HG03064 (cell line): ENCODE measurements at regions not wholly inside any gene's neighbourhood (a gene's known extent, or its start where the extent isn't known, plus 50 kb on each side); places are given as distances from the start of the nearest gene placed in this dataset.

Experiments used
- ATAC-seq: cut with Tn5 transposase; IDR thresholded peaks from one replicate; pipeline ENCODE4 v1.9.1; 2021; ENCODE audit warnings: low read depth; ENCODE audit not compliant: unreplicated experiment

DNA sequence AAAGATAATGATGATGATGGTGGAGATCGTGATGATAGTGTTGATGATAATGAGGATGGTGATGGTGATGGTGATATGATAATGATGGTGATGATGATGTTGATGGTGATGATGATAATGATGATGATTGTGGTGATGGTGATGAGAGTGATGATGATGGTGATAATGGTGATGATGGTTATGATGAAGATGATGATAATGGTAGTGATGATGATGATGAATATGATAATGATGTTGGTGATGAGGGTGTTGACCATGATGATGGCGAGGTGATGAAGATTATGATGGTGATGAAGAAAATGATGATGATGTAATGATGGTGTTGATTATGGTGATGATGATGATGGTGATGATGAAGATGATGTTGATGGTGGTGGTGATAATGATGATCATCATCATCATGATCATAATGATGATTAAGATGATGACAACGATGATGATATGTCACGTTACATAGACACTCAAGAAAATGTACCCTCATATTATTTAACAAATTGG lies 1106.4 kb downstream of the NLGN4X start:
- ATAC-seq, result no peak

DNA sequence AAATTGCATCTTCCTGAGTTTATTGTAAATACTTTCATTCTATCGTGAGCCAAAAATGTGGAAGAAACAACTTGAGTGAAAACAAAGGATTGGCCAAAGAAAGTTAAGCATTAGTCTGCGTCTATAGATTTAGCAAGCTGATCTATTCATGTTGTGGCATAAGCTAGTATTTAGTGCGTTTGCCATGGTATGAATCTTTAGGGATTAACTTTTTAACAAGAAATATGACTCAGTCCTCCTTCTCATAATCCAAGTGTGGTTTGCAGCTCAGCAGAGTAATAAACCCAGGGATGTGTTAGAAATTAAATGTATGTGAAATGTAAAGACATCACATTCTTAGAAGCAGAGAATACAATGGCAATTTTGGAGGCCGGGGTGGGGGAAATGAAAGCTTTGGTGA lies 1110.9 kb downstream of the NLGN4X start:
- ATAC-seq, result no peak

DNA sequence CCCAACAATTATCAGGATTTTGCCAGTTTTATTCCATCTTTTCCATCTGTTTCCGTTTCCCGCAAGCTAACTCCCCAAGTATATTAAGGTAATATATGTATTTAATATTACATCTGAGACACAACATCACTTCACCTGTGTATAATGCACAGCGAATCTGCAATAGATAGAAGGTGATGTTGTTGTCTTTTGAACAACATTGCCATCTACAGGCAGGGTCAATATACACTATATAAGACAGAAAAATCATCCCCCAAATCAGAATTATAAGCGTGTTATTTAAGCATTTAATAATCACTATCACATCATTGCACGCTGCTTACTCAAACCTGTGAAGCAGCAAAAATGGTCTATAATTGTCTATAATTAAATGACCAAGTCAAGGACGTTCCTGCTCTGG lies 1115.5 kb downstream of the NLGN4X start:
- ATAC-seq, result no peak

DNA sequence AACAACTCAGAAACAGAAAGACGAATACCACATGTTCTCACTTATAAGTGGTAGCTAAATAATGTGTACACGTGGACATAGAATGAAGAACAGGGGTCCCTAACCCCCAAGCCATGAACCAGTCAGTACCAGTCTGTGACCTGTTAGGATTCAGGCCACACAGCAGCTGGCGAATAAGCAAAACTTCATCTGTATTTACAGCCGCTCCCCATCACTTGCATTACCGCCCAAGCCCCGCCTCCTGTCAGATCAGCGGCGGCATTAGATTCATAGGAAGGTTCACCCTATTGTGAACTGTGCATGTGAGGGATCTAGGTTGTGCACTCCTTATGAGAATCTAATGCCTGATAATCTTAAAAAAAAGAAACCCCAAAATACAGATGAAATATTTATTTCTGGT lies 1128.7 kb downstream of the NLGN4X start:
- ATAC-seq, result no peak

DNA sequence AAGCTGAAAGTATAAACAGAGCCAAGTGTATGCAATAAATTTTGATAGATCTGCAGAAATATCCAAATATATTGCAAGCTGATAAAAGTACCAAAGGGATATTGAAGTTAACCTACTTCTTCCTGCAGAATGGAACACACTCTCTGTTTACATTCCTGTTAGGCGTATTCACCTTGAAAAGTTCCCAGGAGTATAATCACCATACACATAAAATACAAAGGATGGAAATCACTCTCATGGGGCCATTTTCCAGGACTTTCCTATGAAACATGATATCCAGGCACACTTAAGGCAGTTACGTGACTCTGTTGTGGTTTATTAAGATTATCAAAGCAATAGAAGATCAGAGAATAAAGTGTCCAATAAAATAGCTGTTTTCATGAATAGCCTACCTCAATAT lies 1142.3 kb downstream of the NLGN4X start:
- ATAC-seq, result no peak

DNA sequence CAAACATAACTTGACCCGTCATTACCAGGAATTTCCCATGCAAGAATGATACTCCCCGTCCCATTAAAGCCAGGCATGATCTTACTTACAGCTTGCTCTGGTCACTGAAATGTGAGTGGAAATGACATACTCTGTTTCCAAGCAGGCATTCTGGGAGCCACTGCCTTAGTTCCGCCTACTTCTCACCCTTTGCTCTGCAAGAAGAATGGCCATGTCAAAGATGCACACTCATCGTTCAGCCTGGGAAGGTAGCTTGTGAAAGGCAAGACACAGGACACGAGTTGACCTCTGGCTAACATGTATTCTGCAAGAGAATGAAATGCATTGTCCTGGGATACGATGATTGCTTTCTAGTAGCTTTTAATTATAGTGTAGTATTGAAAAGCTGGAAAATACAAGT lies 1144.4 kb downstream of the NLGN4X start:
- no peak for ATAC-seq

DNA sequence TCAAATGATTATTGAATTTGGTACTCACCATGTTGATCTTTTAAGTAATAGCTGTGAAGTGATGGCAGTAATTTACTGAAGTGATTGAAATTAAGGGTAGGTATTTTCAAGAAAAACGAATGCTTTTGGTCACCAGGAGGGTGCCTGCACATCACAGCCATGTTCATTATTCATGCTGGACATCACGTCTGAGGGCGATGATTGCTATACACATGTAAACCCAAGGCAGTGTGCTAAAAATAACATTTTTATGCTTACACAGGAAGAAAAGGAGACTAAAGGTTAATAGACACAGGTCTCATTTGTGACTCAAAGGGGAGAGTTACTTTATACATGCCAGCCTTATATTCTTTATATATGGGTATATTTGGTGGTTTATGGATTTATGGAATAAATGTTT lies 1146.0 kb downstream of the NLGN4X start:
- no peak for ATAC-seq

DNA sequence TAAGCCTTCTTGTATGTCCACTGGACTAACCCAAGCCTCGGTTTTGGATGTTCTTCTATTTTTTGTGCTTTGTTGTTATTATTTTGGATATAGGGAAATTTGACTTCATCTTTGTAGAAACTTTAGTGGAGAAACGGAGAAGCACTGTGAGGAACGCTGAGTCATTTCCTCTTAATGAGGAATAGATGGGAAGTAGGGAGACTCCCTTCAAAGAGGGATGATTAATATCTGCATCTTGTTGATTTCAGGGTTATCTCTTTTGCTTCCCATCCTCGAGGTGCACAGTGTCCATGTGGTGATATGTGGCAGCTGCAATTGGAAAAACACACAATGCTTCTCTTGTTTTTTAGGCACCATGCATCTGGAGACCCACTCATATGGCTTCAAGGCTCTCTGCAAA lies 1147.9 kb downstream of the NLGN4X start:
- no peak for ATAC-seq

DNA sequence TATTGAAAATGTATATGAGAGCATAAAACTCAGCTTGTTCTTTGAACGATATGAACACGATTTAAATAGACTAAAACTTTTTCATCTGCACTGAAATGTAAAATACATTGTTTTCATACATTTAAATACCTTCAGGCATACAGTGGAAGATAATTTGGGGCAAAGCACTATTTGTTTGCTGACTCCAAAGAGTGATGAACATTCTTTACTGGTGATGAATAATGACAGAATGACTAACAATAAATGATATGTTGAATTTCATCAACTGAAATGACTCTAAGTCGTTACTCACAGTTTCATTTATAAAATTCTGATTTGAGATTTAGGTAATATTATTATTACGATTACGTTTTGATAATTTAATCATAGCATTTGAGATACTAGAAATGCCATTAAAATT lies 1160.1 kb downstream of the NLGN4X start:
- no peak for ATAC-seq

DNA sequence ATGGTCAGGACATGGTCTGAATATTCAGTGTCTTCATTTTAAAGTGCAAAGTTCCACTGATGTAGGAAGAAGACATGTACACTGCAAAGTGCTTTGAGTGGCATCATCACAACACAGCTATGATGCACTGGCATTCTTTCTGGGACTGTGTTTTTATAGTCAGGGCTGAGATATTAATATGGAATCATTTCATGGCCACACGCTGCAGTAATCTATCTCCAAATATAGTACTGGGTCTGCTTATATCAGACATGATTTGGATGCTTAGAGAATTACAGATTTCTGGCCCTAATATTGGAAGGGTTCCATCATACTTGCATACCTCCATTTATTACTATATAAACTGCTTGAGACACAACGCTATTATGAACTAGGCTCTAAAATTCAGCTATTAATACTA lies 1170.9 kb downstream of the NLGN4X start:
- ATAC-seq, result no peak

DNA sequence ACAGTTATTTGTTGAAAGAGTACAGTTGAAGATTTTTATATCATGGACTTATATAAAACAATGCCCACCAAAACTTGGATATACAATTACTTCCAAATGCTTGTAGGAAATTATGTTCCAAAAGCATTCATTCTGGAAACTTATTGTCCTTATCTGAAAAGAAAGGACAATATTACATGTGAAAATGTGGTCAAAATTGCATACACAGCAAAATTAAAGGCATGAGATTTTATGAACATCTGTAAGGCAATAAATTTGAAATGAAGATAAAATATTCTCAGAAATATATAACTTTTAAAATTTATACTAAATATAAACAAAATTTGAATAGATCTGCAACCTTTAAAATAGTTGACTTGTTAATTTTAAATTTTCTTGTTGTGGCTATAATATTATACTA lies 1173.8 kb downstream of the NLGN4X start:
- ATAC-seq, result no peak

DNA sequence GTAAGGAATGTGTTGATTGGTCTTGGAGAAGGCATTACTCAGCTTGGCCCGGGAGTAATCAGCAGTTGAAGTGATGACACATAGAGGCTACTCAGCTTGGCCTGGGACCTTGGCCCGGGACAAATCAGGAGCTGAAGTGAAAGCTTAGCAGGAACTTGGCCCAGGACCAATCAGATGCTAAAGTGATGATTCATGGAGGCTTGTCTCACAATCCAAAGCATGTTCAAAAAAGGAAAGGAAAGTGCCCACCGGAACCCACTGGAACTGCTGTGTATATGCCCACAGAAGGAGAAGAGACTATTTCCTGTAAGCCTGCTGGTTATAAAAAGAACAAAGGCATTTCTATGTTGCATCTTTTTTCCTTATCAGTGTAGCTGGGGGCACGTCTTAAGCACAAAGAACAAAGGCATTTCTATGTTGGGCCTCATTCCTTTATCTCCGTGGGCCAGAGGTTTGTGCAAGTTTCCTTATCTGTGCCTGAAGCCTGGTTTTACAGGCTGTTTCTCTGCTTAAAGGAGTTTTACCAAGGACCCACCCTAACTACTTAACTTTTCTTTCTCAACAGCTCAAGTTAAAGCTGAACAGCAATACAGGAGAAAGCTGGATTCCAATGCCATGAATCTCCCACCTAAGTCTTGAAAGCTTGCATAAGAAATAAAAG lies 1176.7 kb downstream of the NLGN4X start:
- ATAC-seq, result no peak

DNA sequence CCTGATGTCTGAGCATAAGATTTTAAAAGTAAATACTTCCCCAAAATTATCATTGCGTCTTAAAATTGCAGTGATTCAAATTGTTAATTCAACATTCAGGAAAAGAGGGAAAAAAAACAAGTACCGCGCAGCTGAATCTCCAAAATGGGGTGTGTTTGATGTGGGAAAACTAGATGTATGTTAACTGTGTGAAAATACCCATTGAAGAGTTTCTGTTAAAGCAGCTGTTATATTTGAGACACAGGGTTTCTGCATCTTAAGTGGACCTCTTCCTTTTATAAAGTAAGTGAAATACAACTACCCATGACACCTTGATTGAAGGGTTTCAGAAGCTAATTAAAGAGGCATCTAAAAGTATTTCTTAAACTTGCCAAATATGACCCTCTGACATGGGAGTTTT lies 1186.1 kb downstream of the NLGN4X start:
- no peak for ATAC-seq

DNA sequence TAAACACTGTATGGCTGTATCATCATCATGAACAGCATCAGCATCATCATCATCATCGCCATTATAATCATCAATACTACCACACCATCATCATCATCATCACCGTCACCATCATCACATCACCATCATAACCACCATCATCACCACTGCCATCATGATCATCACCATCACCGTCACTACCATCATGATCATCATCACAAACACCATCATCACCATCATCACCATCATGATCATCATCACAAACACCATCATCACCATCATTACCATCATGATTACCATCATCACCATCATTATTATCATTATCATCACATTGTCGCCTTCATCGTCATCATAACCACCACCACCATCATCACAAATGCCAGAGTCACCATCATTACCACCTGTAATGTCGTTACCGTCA lies 1196.9 kb downstream of the NLGN4X start:
- no peak for ATAC-seq

DNA sequence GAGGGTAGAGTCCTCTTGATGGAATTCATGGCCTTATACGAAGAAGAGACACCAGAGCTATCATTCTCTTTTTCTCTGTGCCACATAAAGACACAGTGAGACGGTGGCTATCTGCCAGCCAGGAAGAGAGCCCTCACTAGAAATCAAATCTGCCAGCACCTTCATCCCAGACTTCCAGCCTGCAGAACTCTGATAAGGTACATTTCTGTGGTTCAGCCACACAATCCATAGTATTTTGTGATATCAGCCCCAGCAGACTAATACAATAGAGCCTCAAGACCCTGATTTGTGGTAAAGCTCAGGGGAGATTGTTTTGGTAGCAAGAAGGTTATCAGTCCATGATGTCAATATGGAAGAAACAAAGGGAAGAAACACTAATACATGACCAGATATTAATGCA lies 1213.2 kb downstream of the NLGN4X start:
- no peak for ATAC-seq

DNA sequence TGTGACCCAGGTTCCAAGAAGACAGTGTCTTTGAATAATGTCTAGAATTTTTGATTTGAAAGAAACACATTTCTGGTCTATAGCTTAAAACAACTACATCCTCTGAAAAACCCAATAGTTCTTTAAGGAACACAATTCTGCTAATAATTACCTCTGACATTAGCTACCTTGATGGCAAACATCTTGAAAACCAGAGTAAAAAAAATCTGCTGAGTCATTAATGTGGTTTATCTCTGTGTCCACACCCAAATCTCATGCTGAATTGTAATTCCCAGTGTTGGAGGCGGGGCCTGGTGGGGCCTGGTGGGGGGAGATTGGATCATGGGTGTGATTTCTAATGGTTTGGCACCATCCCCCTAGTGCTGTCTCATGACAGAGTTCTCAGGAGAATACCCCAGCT lies 1233.8 kb downstream of the NLGN4X start:
- no peak for ATAC-seq

DNA sequence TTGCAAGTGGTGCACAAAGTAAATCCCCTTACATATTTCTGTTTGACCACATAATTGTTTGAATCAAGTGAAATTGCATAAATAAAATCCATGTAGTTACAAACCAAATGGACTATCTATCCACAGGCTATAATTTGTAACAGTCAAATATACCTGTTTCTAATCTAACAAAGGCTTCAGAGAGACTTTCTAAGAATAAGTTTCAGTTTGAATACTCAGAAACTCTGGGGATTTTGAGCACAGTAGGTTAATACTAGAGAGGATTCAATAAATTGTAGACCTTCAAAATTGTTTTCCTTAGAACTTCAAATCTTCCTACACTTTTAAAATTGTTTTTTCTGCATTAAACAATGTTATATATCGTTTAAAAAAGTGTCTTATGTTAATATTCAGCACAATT lies 1250.1 kb downstream of the NLGN4X start:
- ATAC-seq, result no peak

DNA sequence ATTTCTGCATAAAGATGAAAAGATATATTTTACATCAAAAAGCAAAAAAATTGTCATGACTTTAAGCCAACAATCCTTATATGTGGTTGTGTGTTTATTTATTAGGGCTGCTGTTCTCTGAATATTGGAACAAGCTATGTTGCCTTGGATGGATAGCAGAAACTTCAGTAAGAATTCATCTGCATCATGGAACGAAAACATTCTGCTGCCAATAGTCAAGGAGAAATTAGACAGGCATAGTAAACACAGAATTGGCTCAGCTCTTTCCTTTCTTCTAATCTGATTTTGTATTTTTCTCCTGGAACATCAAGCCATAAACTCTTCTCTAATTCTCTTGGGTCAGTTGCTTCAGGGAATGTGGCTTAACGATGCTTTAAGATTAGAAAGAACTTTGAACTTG lies 1257.0 kb downstream of the NLGN4X start:
- ATAC-seq, result no peak

DNA sequence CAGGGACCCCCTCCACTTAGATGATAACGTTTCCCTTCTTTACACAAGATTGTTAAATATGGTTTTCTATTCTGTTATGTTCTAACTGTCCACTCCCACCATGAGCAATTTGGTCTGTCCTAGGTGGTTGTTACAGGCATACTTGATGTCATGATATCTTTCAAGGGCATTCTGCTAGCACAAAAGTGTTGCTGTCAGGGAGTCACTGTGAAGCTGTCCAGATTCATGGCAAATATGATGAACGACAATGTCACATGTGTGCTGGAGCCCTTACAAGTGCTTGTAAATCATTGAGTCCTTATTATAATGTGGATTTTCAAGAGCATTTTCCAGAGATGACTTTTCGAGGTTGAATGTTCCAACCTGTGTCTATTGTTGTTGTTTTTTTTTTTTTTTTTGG lies 1250.7 kb upstream of the PRKX start:
- no peak for ATAC-seq

DNA sequence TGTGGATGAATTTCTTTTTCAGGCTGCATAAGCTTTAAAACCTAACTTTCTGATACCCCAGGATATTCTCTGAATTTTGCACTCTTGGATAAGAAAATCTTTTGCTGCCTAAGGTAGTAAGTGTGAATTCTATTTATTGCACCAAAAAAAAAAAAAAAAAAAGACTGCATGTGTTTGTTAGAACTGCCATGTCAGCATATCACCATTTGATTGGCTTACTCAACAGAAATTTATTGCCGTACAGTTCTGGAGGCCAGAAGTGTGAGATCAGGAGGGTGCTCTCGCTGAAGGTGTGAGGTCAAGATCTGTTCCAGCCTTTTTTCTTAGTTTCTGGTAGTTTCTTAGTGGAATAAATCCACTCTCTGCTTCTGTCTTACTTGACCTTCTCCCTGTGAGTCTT lies 1250.0 kb upstream of the PRKX start:
- no peak for ATAC-seq

DNA sequence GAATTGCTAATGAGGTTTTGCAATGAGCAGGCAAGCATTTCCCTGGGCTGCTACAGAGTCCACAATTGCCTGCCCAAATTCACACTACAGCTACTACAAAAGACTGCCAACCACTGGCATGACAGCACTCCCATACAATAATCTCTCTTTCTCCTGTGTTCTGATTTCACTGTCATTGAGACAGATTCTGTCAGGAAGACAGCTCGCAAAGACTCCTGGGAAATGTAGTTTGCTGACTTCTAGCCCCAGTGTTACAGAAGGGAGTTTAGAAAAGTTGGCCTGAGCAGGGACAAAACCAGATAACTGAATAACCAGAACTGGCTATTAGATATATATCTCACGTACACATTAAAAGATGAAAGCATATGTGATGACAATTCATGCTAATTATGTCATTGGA lies 1231.3 kb upstream of the PRKX start:
- no peak for ATAC-seq

DNA sequence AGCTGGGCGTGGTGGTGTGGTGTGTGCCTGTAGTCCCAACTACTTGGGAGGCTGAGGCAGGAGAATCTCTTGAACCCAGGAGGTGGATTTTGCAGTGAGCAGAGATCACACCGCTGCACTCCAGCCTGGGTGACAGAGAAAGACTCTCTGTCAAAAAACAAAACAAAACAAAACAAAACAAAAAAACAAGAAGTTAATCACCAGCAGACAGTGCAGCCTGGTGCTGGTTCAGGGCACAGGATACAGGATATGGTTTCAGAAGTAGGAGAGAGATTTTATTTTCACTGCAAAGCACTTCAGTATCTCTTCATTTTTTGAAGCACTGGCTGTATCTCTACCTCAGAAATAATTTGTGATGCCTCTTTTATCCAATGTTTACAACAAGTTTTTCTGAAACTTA lies 1222.9 kb upstream of the PRKX start:
- peak; percentile 24 for ATAC-seq

DNA sequence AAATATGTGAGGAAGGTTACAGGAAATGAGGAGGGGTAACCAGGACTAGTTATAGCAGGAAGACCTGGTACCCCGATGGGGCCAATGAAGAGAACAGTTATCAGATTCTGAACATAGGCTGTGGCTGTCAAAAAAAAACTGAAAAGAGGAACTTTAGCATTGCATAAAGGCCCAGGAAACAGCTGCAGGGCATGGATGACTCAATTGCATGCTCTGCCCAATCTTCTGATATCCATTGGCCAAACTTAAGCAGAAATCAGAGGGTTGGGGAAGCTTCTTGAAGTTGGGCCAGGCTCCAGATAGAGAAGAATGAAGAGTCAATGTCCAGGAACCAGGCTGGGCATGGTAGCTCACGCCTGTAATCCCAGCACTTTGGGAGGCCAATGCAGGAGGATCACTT lies 1222.4 kb upstream of the PRKX start:
- peak; percentile 82 for ATAC-seq
